ENCODE measurements at regions not wholly inside any gene's neighbourhood (a gene's known extent, or its start where the extent isn't known, plus 50 kb on each side); places are given as distances from the start of the nearest gene placed in this dataset.
"Not testable (repeated sequence)": the region's sequence is repeated elsewhere in the genome, so short reads cannot be mapped to it uniquely, and the experiment has no call there.

GRCh38 chr15:35254908-35255307 is 169.8 kb upstream of the NANOGP8 start:
- not testable (repeated sequence) for TF ChIP-seq CTCF (conservative IDR thresholded peaks at IDR 0.05; ENCODE audit: low read length); EZH2phosphoT487 (IDR thresholded peaks at IDR 0.05; ENCODE audit: borderline replicate concordance)
